ENCODE measurements at regions not wholly inside any gene's neighbourhood (a gene's known extent, or its start where the extent isn't known, plus 50 kb on each side); places are given as distances from the start of the nearest gene placed in this dataset.

DNA sequence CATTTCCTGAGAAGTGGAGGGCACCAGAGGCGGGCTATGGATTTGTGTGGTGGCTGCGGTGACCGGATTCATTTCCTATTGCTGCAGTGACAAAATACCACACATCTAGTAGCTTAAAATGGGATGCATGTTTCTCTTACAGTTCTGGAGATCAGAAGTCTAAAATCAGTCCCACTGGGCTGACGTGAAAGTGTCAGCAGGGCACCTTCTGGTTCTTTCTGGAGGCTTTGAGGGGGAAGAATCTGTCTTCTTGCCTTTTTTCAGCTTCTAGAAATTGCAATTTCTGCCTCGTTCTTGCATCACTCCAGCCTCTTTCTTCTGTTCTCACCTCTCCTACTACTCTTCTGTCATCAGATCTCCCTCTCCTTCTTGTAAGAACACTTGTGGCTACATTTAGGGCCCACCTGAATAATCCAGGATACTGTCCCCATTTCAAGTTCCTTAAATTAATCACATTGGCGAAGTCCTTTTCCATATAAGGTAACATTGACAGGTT, 111.2 kb downstream of the MARCHF4 start:
- Mint-ChIP-seq H3K27ac (no peak overlapping the region), H3K9me3 (no peaks in the 10 kb centered on the region), H3K27me3 (ENCODE audit: low read depth) (peaks cover 11% of the 10 kb centered on the region), H3K36me3 (ENCODE audit: insufficient read depth in 1 of 3, low read depth in 3 of 3) (no peaks in the 10 kb centered on the region), H3K4me3 (no peak overlapping the region), H3K4me1 (0 out of 4 replicates have a peak, but pooled peaks cover 2 to 5% of the 10 kb centered on the region in 2 experiments)
- Histone ChIP-seq H3K23ac (ENCODE audit: insufficient read length, low read depth, low read length) (no peak overlapping the region), H3K79me1 (ENCODE audit: insufficient read depth, low read depth, low read length, poor library complexity, severe bottlenecking) (no peaks in the 10 kb centered on the region), H3K9ac (ENCODE audit: extremely low read depth, insufficient read length, low read length) (no peak overlapping the region), H4K5ac (ENCODE audit: insufficient read length, low read depth, low read length) (no peak overlapping the region), H2AK5ac (ENCODE audit: insufficient read length, low read length) (no peak overlapping the region), H2BK15ac (ENCODE audit: low read depth, low read length) (no peak overlapping the region), H3K27ac (ENCODE audit: insufficient read length, low read depth, low read length) (no peak overlapping the region), H2AFZ (ENCODE audit: low read length) (no peak overlapping the region), H3K79me2 (ENCODE audit: insufficient read depth, low read length) (no peaks in the 10 kb centered on the region), H3K4ac (ENCODE audit: low read depth, low read length) (no peak overlapping the region), H2BK12ac (ENCODE audit: insufficient read length, low read depth, low read length) (no peak overlapping the region), H4K91ac (ENCODE audit: insufficient read length, low read depth, low read length) (no peak overlapping the region), H3K9me3 (ENCODE audit: control insufficient read depth, low read depth, low read length) (no peaks in the 10 kb centered on the region), H3K14ac (ENCODE audit: insufficient read depth, low read length) (no peak overlapping the region), H2BK5ac (ENCODE audit: insufficient read length, low read length) (no peak overlapping the region), H3K56ac (ENCODE audit: insufficient read length, low read depth, low read length) (no peak overlapping the region), H4K20me1 (ENCODE audit: control insufficient read depth, insufficient read depth, insufficient read length) (no peaks in the 10 kb centered on the region), H4K8ac (replicated peaks; ENCODE audit: insufficient read length, low read depth, low read length) (no peak overlapping the region), H3K4me1 (ENCODE audit: insufficient read depth, low read length) (no peaks in the 10 kb centered on the region), H2BK20ac (ENCODE audit: low read depth, low read length, poor library complexity, severe bottlenecking) (no peak overlapping the region), H3K23me2 (ENCODE audit: insufficient read length, low read depth, low read length, poor library complexity, severe bottlenecking) (no peaks in the 10 kb centered on the region), H3K4me2 (ENCODE audit: insufficient read depth, insufficient read length, low read length) (no peak overlapping the region), H3K27me3 (ENCODE audit: insufficient read depth, low read length) (no peaks in the 10 kb centered on the region), H3K18ac (ENCODE audit: insufficient read length, low read depth, low read length) (no peak overlapping the region), H3T11ph (ENCODE audit: low read length) (no peak overlapping the region), H2BK120ac (ENCODE audit: low read depth, low read length, poor library complexity, severe bottlenecking) (no peak overlapping the region)
- no peak for DNase-seq
- WGBS (ENCODE audit: extremely low coverage, insufficient read length, low lambda C conversion rate) = no CpG with 5 or more reads among the region's 6 CpGs
- TF ChIP-seq, protein P1, sequence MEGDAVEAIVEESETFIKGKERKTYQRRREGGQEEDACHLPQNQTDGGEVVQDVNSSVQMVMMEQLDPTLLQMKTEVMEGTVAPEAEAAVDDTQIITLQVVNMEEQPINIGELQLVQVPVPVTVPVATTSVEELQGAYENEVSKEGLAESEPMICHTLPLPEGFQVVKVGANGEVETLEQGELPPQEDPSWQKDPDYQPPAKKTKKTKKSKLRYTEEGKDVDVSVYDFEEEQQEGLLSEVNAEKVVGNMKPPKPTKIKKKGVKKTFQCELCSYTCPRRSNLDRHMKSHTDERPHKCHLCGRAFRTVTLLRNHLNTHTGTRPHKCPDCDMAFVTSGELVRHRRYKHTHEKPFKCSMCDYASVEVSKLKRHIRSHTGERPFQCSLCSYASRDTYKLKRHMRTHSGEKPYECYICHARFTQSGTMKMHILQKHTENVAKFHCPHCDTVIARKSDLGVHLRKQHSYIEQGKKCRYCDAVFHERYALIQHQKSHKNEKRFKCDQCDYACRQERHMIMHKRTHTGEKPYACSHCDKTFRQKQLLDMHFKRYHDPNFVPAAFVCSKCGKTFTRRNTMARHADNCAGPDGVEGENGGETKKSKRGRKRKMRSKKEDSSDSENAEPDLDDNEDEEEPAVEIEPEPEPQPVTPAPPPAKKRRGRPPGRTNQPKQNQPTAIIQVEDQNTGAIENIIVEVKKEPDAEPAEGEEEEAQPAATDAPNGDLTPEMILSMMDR (conservative IDR thresholded peaks at IDR 0.05) = no peak
